GM19452 (cell line): ENCODE measurements at regions not wholly inside any gene's neighbourhood (a gene's known extent, or its start where the extent isn't known, plus 50 kb on each side); places are given as distances from the start of the nearest gene placed in this dataset.
"Not testable (repeated sequence)": the region's sequence is repeated elsewhere in the genome, so short reads cannot be mapped to it uniquely, and the experiment has no call there.

ENCODE experiments used
- ATAC-seq: cut with Tn5 transposase; IDR thresholded peaks from one replicate; pipeline ENCODE4 v1.9.1; 2021; ENCODE audit not compliant: unreplicated experiment

GRCh38 chr6:134678436-134678889 is 271.4 kb downstream of the ALDH8A1 start:
- no peak for ATAC-seq

GRCh38 chr6:134676307-134677281 is 273.3 kb downstream of the ALDH8A1 start:
- no peak for ATAC-seq

- ATAC-seq, result no peak
These were observed 274.5 kb downstream of the ALDH8A1 start for GRCh38 chr6:134675110-134676054.

GRCh38 chr6:134674562-134674961 is 275.3 kb downstream of the ALDH8A1 start:
- no peak for ATAC-seq

GRCh38 chr6:134669485-134669884 is 280.4 kb downstream of the ALDH8A1 start:
- ATAC-seq, result no peak

- ATAC-seq, result no peak
These were observed 282.8 kb downstream of the ALDH8A1 start for GRCh38 chr6:134667111-134667510.

GRCh38 chr6:134666125-134666524 is 283.8 kb downstream of the ALDH8A1 start:
- ATAC-seq, result no peak

- ATAC-seq, result no peak
These were observed 284.7 kb downstream of the ALDH8A1 start for GRCh38 chr6:134665029-134665723.

GRCh38 chr6:134663800-134664535 is 285.9 kb downstream of the ALDH8A1 start:
- ATAC-seq, result no peak

GRCh38 chr6:134663356-134663755 is 286.5 kb downstream of the ALDH8A1 start:
- no peak for ATAC-seq

GRCh38 chr6:134662077-134662700 is 287.7 kb downstream of the ALDH8A1 start:
- ATAC-seq, result no peak

GRCh38 chr6:134659885-134660284 is 290.0 kb downstream of the ALDH8A1 start:
- not testable (repeated sequence) for ATAC-seq

- no peak for ATAC-seq
These were observed 291.3 kb downstream of the ALDH8A1 start for GRCh38 chr6:134658596-134658995.

GRCh38 chr6:134657751-134658527 is 292.0 kb downstream of the ALDH8A1 start:
- no peak for ATAC-seq

GRCh38 chr6:134657343-134657742 is 292.6 kb downstream of the ALDH8A1 start:
- ATAC-seq, result no peak

GRCh38 chr6:134654751-134655150 is 295.1 kb downstream of the ALDH8A1 start:
- no peak for ATAC-seq

GRCh38 chr6:134651519-134651918 is 298.4 kb downstream of the ALDH8A1 start:
- ATAC-seq, result no peak

GRCh38 chr6:134647861-134648260 is 302.0 kb downstream of the ALDH8A1 start:
- ATAC-seq, result no peak

GRCh38 chr6:134642819-134643218 is 307.1 kb downstream of the ALDH8A1 start:
- ATAC-seq, result no peak
